ENCODE measurements at regions not wholly inside any gene's neighbourhood (a gene's known extent, or its start where the extent isn't known, plus 50 kb on each side); places are given as distances from the start of the nearest gene placed in this dataset.
"Not testable (repeated sequence)": the region's sequence is repeated elsewhere in the genome, so short reads cannot be mapped to it uniquely, and the experiment has no call there.

DNA sequence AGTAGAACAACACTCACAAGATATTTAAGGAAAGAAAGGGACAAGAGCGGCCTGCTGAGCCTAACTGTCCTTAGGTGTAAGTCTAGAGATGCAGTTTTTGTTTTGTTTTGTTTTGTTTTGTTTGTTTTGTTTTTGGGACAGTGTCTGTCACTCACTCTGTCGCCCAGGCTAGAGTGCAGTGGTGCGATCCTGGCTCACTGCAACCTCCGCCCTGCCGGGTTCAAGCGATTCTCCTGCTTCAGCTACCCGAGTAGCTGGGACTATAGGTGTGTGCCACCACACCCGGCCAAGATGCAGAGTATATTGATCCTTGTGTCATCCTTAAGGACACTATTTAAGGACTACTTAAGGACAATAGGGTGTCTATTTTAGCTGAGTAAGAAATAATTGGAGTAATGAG is 84.1 kb upstream of the PARD3 start:
- no peak overlapping the region for H3K4me3 ChIP-seq (ENCODE audit: low read depth, low read length)
- no peak for DNase-seq (ENCODE audit: low read depth)
- TF ChIP-seq, protein P1, sequence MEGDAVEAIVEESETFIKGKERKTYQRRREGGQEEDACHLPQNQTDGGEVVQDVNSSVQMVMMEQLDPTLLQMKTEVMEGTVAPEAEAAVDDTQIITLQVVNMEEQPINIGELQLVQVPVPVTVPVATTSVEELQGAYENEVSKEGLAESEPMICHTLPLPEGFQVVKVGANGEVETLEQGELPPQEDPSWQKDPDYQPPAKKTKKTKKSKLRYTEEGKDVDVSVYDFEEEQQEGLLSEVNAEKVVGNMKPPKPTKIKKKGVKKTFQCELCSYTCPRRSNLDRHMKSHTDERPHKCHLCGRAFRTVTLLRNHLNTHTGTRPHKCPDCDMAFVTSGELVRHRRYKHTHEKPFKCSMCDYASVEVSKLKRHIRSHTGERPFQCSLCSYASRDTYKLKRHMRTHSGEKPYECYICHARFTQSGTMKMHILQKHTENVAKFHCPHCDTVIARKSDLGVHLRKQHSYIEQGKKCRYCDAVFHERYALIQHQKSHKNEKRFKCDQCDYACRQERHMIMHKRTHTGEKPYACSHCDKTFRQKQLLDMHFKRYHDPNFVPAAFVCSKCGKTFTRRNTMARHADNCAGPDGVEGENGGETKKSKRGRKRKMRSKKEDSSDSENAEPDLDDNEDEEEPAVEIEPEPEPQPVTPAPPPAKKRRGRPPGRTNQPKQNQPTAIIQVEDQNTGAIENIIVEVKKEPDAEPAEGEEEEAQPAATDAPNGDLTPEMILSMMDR (IDR thresholded peaks at IDR 0.05; ENCODE audit: insufficient read depth, low read length), result no peak

DNA sequence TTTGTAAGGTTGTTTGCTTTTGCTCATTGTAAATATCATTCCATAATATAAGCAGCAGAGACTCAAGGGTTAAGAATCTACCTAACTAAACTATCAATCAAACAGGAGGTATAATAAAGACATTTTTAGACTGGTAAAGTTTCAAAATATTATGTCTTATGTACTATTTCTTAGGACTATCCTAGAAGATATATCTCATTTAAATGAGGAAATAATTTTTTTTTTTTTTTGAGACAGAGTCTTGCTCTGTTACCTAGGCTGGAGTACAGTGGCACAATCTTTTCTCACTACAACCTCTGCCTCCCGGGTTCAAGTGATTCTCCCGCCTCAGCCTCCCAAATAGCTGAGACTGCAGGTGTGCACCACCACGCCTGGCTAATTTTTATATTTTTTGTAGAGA is 80.9 kb upstream of the PARD3 start:
- no peak for DNase-seq (ENCODE audit: low read depth)
- TF ChIP-seq, protein P1 (IDR thresholded peaks at IDR 0.05; ENCODE audit: insufficient read depth, low read length), result no peak
- no peak overlapping the region for H3K4me3 ChIP-seq (ENCODE audit: low read depth, low read length)

DNA sequence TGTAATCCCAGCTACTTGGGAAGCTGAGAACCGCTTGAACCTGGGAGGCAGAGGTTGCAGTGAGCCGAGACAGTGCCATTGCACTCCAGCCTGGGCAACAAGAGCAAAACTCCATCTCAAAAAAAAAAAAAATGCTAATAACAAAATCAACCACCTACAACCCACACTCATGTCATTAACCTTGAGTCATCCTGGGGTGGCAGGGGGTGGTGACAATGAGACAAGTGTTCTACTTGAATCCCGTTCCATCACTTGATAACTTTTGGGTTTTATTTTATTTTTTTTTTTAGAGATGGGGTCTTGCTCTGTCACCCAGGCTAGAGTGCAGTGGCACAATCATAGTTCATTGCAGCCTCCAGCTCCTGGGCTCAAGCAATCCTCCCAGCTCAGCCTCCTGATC is 80.0 kb upstream of the PARD3 start:
- not testable (repeated sequence) for DNase-seq (ENCODE audit: low read depth)

DNA sequence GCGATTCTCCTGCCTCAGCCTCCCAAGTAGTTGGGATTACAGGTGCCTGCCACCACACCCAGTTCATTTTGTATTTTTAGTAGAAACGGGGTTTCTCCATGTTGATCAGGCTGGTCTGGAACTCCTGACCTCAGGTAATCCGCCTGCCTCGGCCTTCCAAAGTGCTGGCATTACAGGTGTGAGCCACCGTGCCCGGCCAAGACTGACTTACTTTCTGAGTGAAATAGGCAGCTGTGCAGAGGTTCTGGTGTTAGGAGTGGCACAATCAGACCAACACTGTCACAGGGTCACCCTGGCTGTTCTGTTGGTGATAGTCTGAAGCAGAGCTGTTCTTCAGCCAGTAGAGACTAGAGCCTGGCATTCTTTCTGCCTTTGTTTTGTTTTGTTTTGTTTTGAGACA is 77.4 kb upstream of the PARD3 start:
- not testable (repeated sequence) for DNase-seq (ENCODE audit: low read depth); H3K4me3 ChIP-seq (ENCODE audit: low read depth, low read length)

More for the DNA sequence above, 80.0 kb upstream of the PARD3 start:
- not testable (repeated sequence) for H3K4me3 ChIP-seq (ENCODE audit: low read depth, low read length)

DNA sequence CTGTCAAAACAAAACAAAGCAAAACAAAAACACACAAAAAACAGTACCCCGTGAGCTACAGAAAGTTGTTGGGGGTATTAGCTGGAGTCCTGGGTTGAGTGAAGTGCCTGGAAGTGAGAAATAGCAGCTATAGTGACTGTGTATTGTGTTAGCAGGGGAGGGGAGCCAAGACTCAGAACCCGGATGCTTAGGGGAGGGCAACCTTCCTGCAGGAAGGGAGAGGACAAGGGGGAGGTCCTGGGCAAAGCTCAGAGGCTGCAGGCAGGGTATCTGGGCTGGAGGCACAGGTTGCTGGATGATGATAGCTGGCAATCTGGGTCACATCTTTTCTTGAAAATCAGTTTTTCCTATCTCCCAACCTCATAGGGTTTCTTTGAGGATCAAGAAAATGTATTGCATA is 75.8 kb upstream of the PARD3 start:
- DNase-seq (ENCODE audit: low read depth), result no peak
- TF ChIP-seq, protein P1 (IDR thresholded peaks at IDR 0.05; ENCODE audit: insufficient read depth, low read length), result no peak
- H3K4me3 ChIP-seq (ENCODE audit: low read depth, low read length), result no peak overlapping the region

DNA sequence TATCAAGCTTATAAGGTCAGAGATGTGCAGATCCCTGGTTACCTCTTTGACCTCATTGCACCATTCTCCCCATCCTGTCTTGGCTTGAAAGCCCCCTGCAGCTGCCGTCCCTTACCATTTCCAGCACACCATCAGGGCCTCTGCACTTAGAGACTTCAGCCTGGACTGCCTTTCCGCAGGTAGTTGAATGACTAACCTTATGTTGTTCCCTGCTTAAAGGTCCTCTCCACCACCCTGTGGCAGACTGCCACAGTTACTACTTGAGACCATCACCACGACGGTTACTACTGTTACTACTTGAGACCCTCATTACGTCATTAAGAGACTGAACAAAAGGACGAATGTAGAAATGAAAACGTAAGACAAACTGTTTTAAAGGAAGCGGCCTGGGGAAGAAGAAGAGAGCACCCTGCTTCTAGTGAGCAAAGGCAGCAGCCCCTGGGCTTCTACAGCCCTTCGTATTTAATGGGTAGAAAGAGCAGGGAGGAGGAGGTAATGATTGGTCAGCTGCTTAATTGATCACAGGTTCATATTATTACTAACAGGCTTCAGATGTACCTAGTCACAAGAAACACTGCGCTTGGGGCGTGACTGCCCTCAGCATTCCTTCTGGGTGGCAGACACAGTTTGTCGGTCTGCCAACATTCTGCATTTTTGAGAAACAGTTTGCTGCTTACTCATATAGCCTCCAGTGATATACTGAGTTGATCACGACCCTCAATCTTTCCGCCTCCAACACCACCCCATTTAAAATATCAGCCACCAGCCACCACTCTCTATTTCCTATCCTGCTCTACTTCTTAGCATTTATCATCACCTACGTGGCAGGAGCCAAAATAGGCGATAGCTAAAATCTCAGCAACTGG is 74.1 kb upstream of the PARD3 start:
- no peak for DNase-seq (ENCODE audit: low read depth)
- no peak overlapping the region for H3K4me3 ChIP-seq (ENCODE audit: low read depth, low read length)
- TF ChIP-seq, protein P1 (IDR thresholded peaks at IDR 0.05; ENCODE audit: insufficient read depth, low read length), result no peak

DNA sequence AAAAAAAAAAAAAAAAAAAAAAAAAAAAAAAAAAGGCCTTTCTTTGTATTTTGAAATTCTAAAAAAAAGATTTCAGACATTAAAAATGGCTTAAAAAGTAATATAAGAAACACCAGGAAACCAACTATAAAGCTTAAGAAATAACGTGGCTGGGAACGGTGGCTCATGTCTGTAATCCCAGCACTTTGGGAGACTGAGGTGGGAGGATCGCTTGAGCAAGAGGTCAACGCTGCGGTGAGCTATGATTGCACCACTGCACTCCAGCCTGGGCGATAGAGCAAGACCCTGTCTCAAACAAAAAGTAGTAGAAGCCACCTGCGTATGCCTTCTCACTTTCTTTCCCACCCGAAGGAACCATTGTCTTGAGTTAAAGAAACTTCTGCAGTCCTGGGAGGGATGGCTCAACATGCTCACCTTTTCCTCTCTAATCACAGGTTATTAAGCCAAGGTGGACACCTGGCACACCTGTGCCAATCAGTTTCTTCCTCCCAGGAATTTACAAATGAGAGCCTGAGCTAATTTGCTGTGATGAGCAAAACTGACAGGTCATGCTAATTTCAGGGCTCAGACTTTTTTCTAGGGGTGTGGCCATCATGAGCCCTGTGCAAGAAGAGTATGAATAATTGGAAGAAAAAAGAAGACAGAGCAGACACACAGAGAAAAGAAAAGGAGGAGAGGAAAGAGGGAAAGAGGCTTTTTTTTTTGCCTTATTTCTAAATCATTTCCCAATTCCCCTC is 72.0 kb upstream of the PARD3 start:
- no peak overlapping the region for H3K4me3 ChIP-seq (ENCODE audit: low read depth, low read length)
- DNase-seq (ENCODE audit: low read depth), result no peak
- TF ChIP-seq, protein P1 (IDR thresholded peaks at IDR 0.05; ENCODE audit: insufficient read depth, low read length), result no peak

All from fibroblast of the aortic adventitia (primary cell).